ENCODE measurements at regions not wholly inside any gene's neighbourhood (a gene's known extent, or its start where the extent isn't known, plus 50 kb on each side); places are given as distances from the start of the nearest gene placed in this dataset.

DNA sequence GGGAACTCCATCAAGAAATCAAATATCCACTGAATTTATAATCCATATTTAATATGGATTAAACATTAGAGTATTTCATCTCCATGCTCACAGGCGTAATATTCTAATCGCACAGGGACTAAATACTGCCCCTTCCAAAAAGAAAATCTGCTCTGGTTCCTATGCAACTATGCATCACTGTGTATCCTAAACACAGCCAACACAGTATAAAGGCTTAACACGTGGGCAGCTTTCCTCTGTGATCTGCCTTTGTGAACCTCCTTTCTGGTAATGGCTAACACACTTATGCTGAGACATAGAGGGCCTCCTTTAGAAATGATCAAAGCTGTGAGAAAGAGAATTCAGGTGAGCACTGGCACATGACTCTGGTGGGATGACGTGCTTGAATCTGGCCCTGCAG lies 110.2 kb downstream of the RAB11FIP2 start (continued):
- TF ChIP-seq RNF2 (IDR thresholded peaks at IDR 0.05; ENCODE audit: borderline replicate concordance, low read depth, low read length, missing control alignments, poor library complexity, severe bottlenecking) (no peak), SP2 (IDR thresholded peaks at IDR 0.05; ENCODE audit: low read length) (no peak)

Measured in H1 (cell line).